ENCODE measurements at regions not wholly inside any gene's neighbourhood (a gene's known extent, or its start where the extent isn't known, plus 50 kb on each side); places are given as distances from the start of the nearest gene placed in this dataset.
"Not testable (repeated sequence)": the region's sequence is repeated elsewhere in the genome, so short reads cannot be mapped to it uniquely, and the experiment has no call there.

- DNase-seq, result no peak
Observed at GRCh38 chr18:54662986-54663385, 71.9 kb downstream of the DYNAP start.

- DNase-seq, result not testable (repeated sequence)
Observed at GRCh38 chr18:54669701-54670100, 78.7 kb downstream of the DYNAP start.

- peak; percentile 42 for DNase-seq
Observed at GRCh38 chr18:54671291-54671881, 80.3 kb downstream of the DYNAP start.

GRCh38 chr18:54672109-54672508 lies 81.1 kb downstream of the DYNAP start:
- no peak for DNase-seq

- no peak for DNase-seq
Observed at GRCh38 chr18:54672846-54673475, 81.9 kb downstream of the DYNAP start.

GRCh38 chr18:54673936-54674335 lies 82.9 kb downstream of the DYNAP start:
- no peak for DNase-seq

- DNase-seq, result no peak
Observed at GRCh38 chr18:54675076-54675475, 84.0 kb downstream of the DYNAP start.

GRCh38 chr18:54679318-54680149 lies 88.5 kb downstream of the DYNAP start:
- peak; percentile 51 for DNase-seq

GRCh38 chr18:54684784-54685183 lies 93.7 kb downstream of the DYNAP start:
- no peak for DNase-seq

- DNase-seq, result no peak
Observed at GRCh38 chr18:54689319-54689718, 98.3 kb downstream of the DYNAP start.

GRCh38 chr18:54690198-54690597 lies 99.2 kb downstream of the DYNAP start:
- DNase-seq, result no peak

- no peak for DNase-seq
Observed at GRCh38 chr18:54692463-54692862, 101.4 kb downstream of the DYNAP start.

GRCh38 chr18:54696616-54697293 lies 105.7 kb downstream of the DYNAP start:
- DNase-seq, result no peak

- DNase-seq, result no peak
Observed at GRCh38 chr18:54700580-54700979, 109.5 kb downstream of the DYNAP start.

GRCh38 chr18:54702686-54703085 lies 111.6 kb downstream of the DYNAP start:
- no peak for DNase-seq

- no peak for DNase-seq
Observed at GRCh38 chr18:54710074-54710899, 118.0 kb upstream of the RAB27B start.

- DNase-seq, result no peak
Observed at GRCh38 chr18:54710900-54711281, 117.4 kb upstream of the RAB27B start.

- DNase-seq, result no peak
Observed at GRCh38 chr18:54712306-54712705, 116.0 kb upstream of the RAB27B start.

GRCh38 chr18:54712758-54713157 lies 115.5 kb upstream of the RAB27B start:
- DNase-seq, result no peak

GRCh38 chr18:54713386-54713785 lies 114.9 kb upstream of the RAB27B start:
- no peak for DNase-seq

- no peak for DNase-seq
Observed at GRCh38 chr18:54714851-54715250, 113.4 kb upstream of the RAB27B start.

- no peak for DNase-seq
Observed at GRCh38 chr18:54716586-54716985, 111.7 kb upstream of the RAB27B start.

All from NCI-H1092 treated with DMSO at 0.1 percent for 48 hours (cell line).